Bronchial epithelial cell (primary cell): ENCODE measurements at regions not wholly inside any gene's neighbourhood (a gene's known extent, or its start where the extent isn't known, plus 50 kb on each side); places are given as distances from the start of the nearest gene placed in this dataset.

Experiments used
- DNase-seq: peaks from one replicate; pipeline ENCODE4 v3.0.0-alpha.2; 2010; ENCODE audit warnings: low read depth
- FAIRE-seq: peaks from 2 replicates; lab custom pipeline; 2011; peaks lifted over from hg19 to GRCh38; lab: Jason Lieb, UNC
- H3K27me3 ChIP-seq: 2 replicates; pipeline ENCODE4 v1.5.1; 2011; ENCODE audit warnings: low read length; ENCODE audit not compliant: control insufficient read depth, insufficient read depth
- H3K36me3 ChIP-seq: 2 replicates; pipeline ENCODE4 v1.5.1; 2011; ENCODE audit warnings: low read length; ENCODE audit not compliant: control insufficient read depth, insufficient read depth
- H3K4me3 ChIP-seq: 2 replicates; pipeline ENCODE4 v1.5.1; 2011; ENCODE audit warnings: mild to moderate bottlenecking, low read depth, low read length, control low read depth
- TF ChIP-seq, protein P1 (sequence below): IDR thresholded peaks from 2 replicates; pipeline ENCODE4 v1.5.1; 2011; ENCODE audit warnings: mild to moderate bottlenecking, moderate library complexity, low read length, control low read depth, inconsistent platforms; ENCODE audit not compliant: insufficient read depth, severe bottlenecking

DNA sequence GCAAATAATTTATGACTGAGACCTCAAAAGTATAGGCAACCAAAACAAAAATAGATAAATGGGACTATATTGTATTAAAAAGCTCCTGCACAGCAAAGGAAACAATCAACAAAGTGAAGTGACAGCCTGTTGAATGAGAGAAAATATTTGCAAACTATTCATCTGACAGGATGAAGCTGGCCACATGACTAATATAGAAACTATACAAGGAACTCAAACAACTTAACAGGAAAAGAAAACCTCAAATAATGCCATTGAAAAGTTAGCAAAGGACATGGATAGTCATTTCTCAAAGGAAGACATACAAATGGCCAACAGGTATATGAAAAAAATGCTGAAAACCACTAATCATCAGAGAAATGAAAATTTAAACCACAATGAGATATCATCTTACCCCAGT lies 245.1 kb downstream of the STK31 start:
- no peak for FAIRE-seq
- H3K4me3 ChIP-seq = no peak overlapping the region
- no peaks in the 10 kb centered on the region for H3K27me3 ChIP-seq
- TF ChIP-seq, protein P1, sequence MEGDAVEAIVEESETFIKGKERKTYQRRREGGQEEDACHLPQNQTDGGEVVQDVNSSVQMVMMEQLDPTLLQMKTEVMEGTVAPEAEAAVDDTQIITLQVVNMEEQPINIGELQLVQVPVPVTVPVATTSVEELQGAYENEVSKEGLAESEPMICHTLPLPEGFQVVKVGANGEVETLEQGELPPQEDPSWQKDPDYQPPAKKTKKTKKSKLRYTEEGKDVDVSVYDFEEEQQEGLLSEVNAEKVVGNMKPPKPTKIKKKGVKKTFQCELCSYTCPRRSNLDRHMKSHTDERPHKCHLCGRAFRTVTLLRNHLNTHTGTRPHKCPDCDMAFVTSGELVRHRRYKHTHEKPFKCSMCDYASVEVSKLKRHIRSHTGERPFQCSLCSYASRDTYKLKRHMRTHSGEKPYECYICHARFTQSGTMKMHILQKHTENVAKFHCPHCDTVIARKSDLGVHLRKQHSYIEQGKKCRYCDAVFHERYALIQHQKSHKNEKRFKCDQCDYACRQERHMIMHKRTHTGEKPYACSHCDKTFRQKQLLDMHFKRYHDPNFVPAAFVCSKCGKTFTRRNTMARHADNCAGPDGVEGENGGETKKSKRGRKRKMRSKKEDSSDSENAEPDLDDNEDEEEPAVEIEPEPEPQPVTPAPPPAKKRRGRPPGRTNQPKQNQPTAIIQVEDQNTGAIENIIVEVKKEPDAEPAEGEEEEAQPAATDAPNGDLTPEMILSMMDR = no peak
- H3K36me3 ChIP-seq = no peaks in the 10 kb centered on the region
- peak; percentile 18 for DNase-seq

DNA sequence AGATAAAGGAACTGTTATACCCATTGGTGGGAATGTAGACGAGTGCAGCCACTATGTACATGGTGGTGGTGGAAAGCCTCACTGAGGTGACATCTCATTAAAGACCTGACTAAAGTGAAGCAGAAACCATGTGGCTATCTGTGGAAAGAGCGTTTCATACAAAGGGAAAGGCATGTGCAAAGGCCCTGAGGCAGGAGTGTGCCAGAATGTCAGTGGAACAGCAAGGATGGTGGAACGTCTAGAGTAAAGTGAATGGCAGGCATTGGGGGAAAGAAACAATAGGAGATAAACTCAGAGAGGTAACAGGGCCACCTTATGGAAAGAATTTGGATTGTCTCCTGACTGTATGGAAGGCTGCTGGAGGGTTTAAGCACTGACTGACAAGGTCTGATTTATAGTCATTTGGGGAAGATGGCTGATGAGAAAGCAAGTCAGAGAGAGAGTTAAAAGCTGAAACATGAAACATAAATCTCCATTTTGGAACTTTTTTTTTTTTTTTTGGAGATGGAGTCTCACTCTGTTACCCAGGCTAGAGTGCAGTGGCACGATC lies 245.7 kb downstream of the STK31 start:
- H3K27me3 ChIP-seq = no peaks in the 10 kb centered on the region
- H3K36me3 ChIP-seq = no peaks in the 10 kb centered on the region
- FAIRE-seq = peak; percentile 28
- no peak for DNase-seq
- no peak overlapping the region for H3K4me3 ChIP-seq
- TF ChIP-seq, protein P1 = no peak

DNA sequence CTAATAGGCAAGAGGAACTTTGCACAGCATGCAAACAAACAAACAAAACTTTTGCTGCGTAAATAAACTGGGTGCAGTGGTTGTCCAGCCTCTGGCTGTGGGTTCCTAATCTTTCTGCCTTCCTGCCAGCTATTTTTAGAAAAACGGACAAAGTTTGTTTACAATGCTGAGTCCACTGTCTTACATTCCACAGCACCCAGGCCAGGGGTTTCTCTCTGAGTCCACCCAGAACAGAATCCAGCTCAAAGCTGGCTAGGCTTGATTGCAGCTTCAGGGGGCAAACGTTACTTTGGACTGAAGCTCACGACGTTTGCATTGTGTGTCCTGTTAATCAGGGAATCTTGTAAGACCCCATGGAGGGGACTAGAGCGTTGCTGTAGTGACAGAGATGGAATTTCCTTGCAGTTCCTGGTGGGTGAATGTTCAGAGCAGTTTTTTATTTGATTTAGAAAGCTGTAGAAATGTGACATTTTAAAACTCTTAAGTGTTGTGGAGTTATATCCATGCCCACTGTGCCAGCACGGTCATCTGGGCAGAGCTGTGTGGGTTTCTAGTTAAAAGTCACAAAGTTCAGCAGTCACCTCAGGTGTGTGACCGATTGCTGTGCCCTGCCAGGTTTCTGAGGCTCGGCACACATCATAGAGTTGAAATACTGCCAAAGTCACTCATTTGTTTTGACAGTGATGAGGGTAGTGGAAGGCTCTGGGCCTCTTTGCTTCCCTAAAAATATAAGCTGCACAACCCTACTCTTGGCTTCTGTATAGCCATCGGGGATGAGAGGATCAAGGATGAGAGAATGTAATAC lies 247.0 kb downstream of the STK31 start:
- FAIRE-seq (peak; percentile 85), DNase-seq (no peak)
- TF ChIP-seq, protein P1 = no peak
- Histone ChIP-seq H3K36me3 (no peaks in the 10 kb centered on the region), H3K27me3 (peaks cover 1% of the 10 kb centered on the region), H3K4me3 (no peak overlapping the region)

DNA sequence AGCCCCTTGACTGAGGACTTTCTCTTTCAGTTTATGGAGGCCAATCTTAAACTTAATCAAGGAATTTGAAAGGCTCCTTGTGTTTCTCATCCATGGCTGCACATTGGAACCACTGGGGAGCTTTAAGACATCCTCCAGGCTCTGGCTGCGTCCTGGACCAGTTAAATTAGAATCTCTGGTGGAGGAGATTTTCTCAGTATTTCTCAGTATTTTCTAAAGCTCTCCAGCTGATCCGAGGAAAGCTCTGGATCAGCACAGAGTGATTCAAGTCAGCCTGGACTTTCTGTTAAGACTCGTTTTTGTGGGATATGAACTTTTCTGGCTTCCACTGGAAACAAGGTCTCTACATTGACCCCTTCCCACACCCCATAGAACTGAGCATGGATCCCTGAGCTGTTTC lies 249.8 kb downstream of the STK31 start:
- TF ChIP-seq, protein P1 = no peak
- FAIRE-seq (no peak), DNase-seq (no peak)
- Histone ChIP-seq H3K36me3 (no peaks in the 10 kb centered on the region), H3K27me3 (peaks cover 1% of the 10 kb centered on the region), H3K4me3 (no peak overlapping the region)

DNA sequence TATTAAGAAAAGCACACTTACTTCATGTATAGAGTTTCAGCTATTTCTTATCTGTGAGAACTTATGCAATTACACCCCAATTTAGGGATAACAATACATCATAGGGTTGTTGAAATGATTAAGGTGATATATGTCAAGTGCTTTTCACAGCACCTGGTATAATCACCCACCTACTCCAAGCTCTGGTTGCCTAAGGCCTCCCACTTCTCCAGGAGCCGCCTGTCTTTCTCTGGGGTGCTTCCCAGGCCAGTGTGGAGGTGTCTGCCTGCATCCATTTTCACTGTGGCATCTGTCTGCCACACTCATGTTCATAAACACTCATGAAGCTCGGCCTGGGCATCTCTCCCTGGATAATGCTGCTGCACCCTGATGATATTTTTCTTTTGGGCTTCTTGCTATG lies 250.3 kb downstream of the STK31 start:
- no peaks in the 10 kb centered on the region for H3K36me3 ChIP-seq
- peaks cover 1% of the 10 kb centered on the region for H3K27me3 ChIP-seq
- FAIRE-seq (no peak), DNase-seq (no peak)
- TF ChIP-seq, protein P1 = no peak
- H3K4me3 ChIP-seq = no peak overlapping the region
